Stimulated activated CD4-positive, alpha-beta T cell treated with anti-CD3 and anti-CD28 coated beads, Interleukin-1b, Interleukin-23, amount 100 ng/mL, for 24 hours (primary cell): ENCODE measurements at regions not wholly inside any gene's neighbourhood (a gene's known extent, or its start where the extent isn't known, plus 50 kb on each side); places are given as distances from the start of the nearest gene placed in this dataset.
"Not testable (repeated sequence)": the region's sequence is repeated elsewhere in the genome, so short reads cannot be mapped to it uniquely, and the experiment has no call there.

ENCODE experiments used
- DNase-seq, 4 experiments: peaks; one replicate each; pipeline ENCODE4 v3.0.0-alpha.2; 2020; ENCODE audit warnings: low read depth in 4 of 4, low spot score in 1 of 4

GRCh38 chr1:61581251-61581650 lies 143.7 kb downstream of the TM2D1 start:
- no peak for DNase-seq

- DNase-seq: no peak
Measured at GRCh38 chr1:61580417-61580816, 144.5 kb downstream of the TM2D1 start.

GRCh38 chr1:61579802-61580201 lies 145.1 kb downstream of the TM2D1 start:
- no peak for DNase-seq

GRCh38 chr1:61572046-61572445 lies 152.9 kb downstream of the TM2D1 start:
- no peak for DNase-seq

GRCh38 chr1:61570191-61570590 lies 154.8 kb downstream of the TM2D1 start:
- no peak for DNase-seq

- no peak for DNase-seq
Measured at GRCh38 chr1:61569303-61569621, 155.7 kb downstream of the TM2D1 start.

- DNase-seq: no peak
Measured at GRCh38 chr1:61568460-61569302, 156.3 kb downstream of the TM2D1 start.

- DNase-seq: no peak
Measured at GRCh38 chr1:61566177-61566576, 158.8 kb downstream of the TM2D1 start.

GRCh38 chr1:61563611-61564010 lies 161.3 kb downstream of the TM2D1 start:
- no peak for DNase-seq

GRCh38 chr1:61561666-61562065 lies 163.3 kb downstream of the TM2D1 start:
- DNase-seq: no peak

GRCh38 chr1:61560385-61560784 lies 164.6 kb downstream of the TM2D1 start:
- no peak for DNase-seq

- DNase-seq: no peak
Measured at GRCh38 chr1:61556631-61557030, 168.3 kb downstream of the TM2D1 start.

GRCh38 chr1:61552630-61553305 lies 172.2 kb downstream of the TM2D1 start:
- no peak for DNase-seq

GRCh38 chr1:61547302-61547701 lies 177.6 kb downstream of the TM2D1 start:
- not testable (repeated sequence) for DNase-seq

- not testable (repeated sequence) for DNase-seq
Measured at GRCh38 chr1:61544870-61545269, 180.1 kb downstream of the TM2D1 start.

- not testable (repeated sequence) for DNase-seq
Measured at GRCh38 chr1:61543498-61543897, 181.4 kb downstream of the TM2D1 start.

GRCh38 chr1:61539720-61540462 lies 185.1 kb downstream of the TM2D1 start:
- no peak for DNase-seq

- DNase-seq: no peak
Measured at GRCh38 chr1:61538228-61538627, 186.7 kb downstream of the TM2D1 start.

- DNase-seq: no peak
Measured at GRCh38 chr1:61536174-61537108, 188.5 kb downstream of the TM2D1 start.

GRCh38 chr1:61534847-61535246 lies 190.1 kb downstream of the TM2D1 start:
- DNase-seq: no peak

GRCh38 chr1:61533546-61533945 lies 191.4 kb downstream of the TM2D1 start:
- DNase-seq: no peak
